ENCODE measurements at regions not wholly inside any gene's neighbourhood (a gene's known extent, or its start where the extent isn't known, plus 50 kb on each side); places are given as distances from the start of the nearest gene placed in this dataset.

DNA sequence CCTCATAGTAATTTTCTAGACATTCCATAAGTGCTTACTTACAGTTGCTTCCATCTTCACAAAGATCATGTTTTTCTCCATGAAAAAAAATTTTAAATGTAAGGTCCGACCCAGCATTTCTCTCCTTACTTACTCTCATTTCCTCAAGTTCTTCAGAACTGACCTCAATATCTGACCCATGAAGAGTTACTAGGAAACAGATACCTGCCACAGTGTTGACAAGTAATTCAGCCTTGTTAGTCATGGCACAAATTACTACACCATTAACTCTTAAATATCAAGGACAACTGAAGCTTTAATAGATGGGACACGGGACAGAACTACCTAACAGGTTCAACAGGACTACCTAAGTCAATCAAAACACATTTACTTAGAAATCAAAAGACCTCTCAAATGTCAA, 316.2 kb downstream of the POM121L12 start:
- TF ChIP-seq, protein P1, sequence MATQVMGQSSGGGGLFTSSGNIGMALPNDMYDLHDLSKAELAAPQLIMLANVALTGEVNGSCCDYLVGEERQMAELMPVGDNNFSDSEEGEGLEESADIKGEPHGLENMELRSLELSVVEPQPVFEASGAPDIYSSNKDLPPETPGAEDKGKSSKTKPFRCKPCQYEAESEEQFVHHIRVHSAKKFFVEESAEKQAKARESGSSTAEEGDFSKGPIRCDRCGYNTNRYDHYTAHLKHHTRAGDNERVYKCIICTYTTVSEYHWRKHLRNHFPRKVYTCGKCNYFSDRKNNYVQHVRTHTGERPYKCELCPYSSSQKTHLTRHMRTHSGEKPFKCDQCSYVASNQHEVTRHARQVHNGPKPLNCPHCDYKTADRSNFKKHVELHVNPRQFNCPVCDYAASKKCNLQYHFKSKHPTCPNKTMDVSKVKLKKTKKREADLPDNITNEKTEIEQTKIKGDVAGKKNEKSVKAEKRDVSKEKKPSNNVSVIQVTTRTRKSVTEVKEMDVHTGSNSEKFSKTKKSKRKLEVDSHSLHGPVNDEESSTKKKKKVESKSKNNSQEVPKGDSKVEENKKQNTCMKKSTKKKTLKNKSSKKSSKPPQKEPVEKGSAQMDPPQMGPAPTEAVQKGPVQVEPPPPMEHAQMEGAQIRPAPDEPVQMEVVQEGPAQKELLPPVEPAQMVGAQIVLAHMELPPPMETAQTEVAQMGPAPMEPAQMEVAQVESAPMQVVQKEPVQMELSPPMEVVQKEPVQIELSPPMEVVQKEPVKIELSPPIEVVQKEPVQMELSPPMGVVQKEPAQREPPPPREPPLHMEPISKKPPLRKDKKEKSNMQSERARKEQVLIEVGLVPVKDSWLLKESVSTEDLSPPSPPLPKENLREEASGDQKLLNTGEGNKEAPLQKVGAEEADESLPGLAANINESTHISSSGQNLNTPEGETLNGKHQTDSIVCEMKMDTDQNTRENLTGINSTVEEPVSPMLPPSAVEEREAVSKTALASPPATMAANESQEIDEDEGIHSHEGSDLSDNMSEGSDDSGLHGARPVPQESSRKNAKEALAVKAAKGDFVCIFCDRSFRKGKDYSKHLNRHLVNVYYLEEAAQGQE (IDR thresholded peaks at IDR 0.05; ENCODE audit: insufficient replicate concordance, low read depth), result no peak
- no peak for TF ChIP-seq CTCF (IDR thresholded peaks at IDR 0.05; ENCODE audit: insufficient read depth, low read length)

All from HL-60 (cell line).